SK-N-SH (cell line): ENCODE measurements at regions not wholly inside any gene's neighbourhood (a gene's known extent, or its start where the extent isn't known, plus 50 kb on each side); places are given as distances from the start of the nearest gene placed in this dataset.

Source experiments
- CTCF ChIA-PET: fragments of 300-600, 350-600 bp; formaldehyde crosslinking; extraction: SDS; loops from one replicate; lab custom pipeline; 2021; lab: Yijun Ruan, JAX
- POLR2A ChIA-PET: fragments of 350-600 bp; sonication (Branson Sonifier 250); formaldehyde crosslinking; extraction: SDS; loops from one replicate; lab custom pipeline; 2020; ENCODE audit warnings: antibody characterized with exemption, inconsistent platforms; lab: Yijun Ruan, JAX
- DNase-seq: peaks from one replicate; pipeline ENCODE4 v3.0.0; 2012
- H2AFZ ChIP-seq: fragments of 200-600 bp; sonication (generic); 2 replicates; pipeline ENCODE4 v1.8.1; 2016; ENCODE audit warnings: antibody characterized with exemption, mild to moderate bottlenecking, low read depth
- H3F3A ChIP-seq: fragments of 200-600 bp; sonication (generic); replicated peaks from 2 replicates; pipeline ENCODE3; 2016; ENCODE audit warnings: antibody characterized with exemption, mild to moderate bottlenecking; ENCODE audit not compliant: insufficient read depth
- H3K27ac ChIP-seq, 2 experiments: fragments of 200-500 bp in 1 of 2; fragments of 200-600 bp in 1 of 2; sonication (Bioruptor generic) in 1 of 2; sonication (generic), shearing (Covaris generic) in 1 of 2; 2 replicates each; pipeline versions ENCODE4 v1.5.1 to v1.6.1; 2014 to 2016; ENCODE audit warnings: low read depth in 2 of 2, inconsistent platforms in 1 of 2, low read length in 1 of 2, mild to moderate bottlenecking in 1 of 2, mixed read lengths in 1 of 2
- H3K27me3 ChIP-seq: fragments of 200-600 bp; sonication (generic), shearing (Covaris generic); 2 replicates; pipeline ENCODE4 v1.6.1; 2016; ENCODE audit warnings: mixed run types; ENCODE audit not compliant: insufficient read depth
- H3K36me3 ChIP-seq, 2 experiments: fragments of 200-500 bp in 1 of 2; fragments of 200-600 bp in 1 of 2; sonication (Bioruptor generic) in 1 of 2; sonication (generic) in 1 of 2; replicated peaks in 1 of 2; 2 replicates each; pipeline versions ENCODE3 to v1.5.1; 2014 to 2016; ENCODE audit warnings: low read length in 1 of 2, mild to moderate bottlenecking in 1 of 2; ENCODE audit not compliant: insufficient read depth in 2 of 2, control insufficient read depth in 1 of 2
- H3K4me1 ChIP-seq, 2 experiments: fragments of 200-500 bp in 1 of 2; fragments of 200-600 bp in 1 of 2; sonication (Bioruptor generic) in 1 of 2; sonication (generic), shearing (Covaris generic) in 1 of 2; 2 replicates each; pipeline versions ENCODE4 v1.5.1 to v1.6.1; 2014 to 2016; ENCODE audit warnings: low read depth in 1 of 2, low read length in 1 of 2, mixed run types in 1 of 2; ENCODE audit not compliant: insufficient read depth in 2 of 2, control insufficient read depth in 1 of 2
- H3K4me2 ChIP-seq: fragments of 200-600 bp; sonication (generic), shearing (Covaris generic); 2 replicates; pipeline ENCODE4 v1.6.1; 2017; ENCODE audit warnings: mixed run types
- H3K4me3 ChIP-seq, 2 experiments: fragments of 200-500 bp in 1 of 2; fragments of 200-600 bp in 1 of 2; sonication (Bioruptor generic) in 1 of 2; sonication (generic), shearing (Covaris generic) in 1 of 2; 2 replicates each; pipeline versions ENCODE4 v1.5.1 to v1.8.1; 2014 to 2016; ENCODE audit warnings: low read depth in 2 of 2, inconsistent platforms in 1 of 2, low read length in 1 of 2, mild to moderate bottlenecking in 1 of 2, mixed read lengths in 1 of 2, moderate library complexity in 1 of 2
- H3K79me2 ChIP-seq: fragments of 200-600 bp; sonication (generic); 2 replicates; pipeline ENCODE4 v1.8.1; 2017; ENCODE audit warnings: mild to moderate bottlenecking; ENCODE audit not compliant: insufficient read depth
- H3K9ac ChIP-seq: fragments of 200-600 bp; sonication (generic); 2 replicates; pipeline ENCODE4 v1.6.1; 2017; ENCODE audit warnings: mixed run types
- H3K9me2 ChIP-seq: fragments of 200-600 bp; sonication (generic); 2 replicates; pipeline ENCODE4 v1.6.1; 2017; ENCODE audit warnings: mixed run types
- H3K9me3 ChIP-seq: fragments of 200-600 bp; sonication (generic); 2 replicates; pipeline ENCODE4 v1.6.1; 2017; ENCODE audit warnings: mixed run types, mild to moderate bottlenecking, moderate library complexity
- H4K20me1 ChIP-seq: fragments of 200-600 bp; sonication (generic); 2 replicates; pipeline ENCODE4 v1.6.1; 2017; ENCODE audit warnings: mild to moderate bottlenecking, mixed run types; ENCODE audit not compliant: insufficient read depth
- CHD2 ChIP-seq: fragments of 150-350 bp; IDR thresholded peaks from 2 replicates; pipeline ENCODE4 v1.6.1; 2018; ENCODE audit warnings: low read length; ENCODE audit not compliant: partially characterized antibody
- CTCF ChIP-seq: fragments of 200-600 bp; sonication (generic); IDR thresholded peaks from 2 replicates; pipeline ENCODE4 v1.6.1; 2017; ENCODE audit warnings: antibody characterized with exemption, mild to moderate bottlenecking, moderate library complexity
- ELF1 ChIP-seq: IDR thresholded peaks from 2 replicates; pipeline ENCODE4 v1.4.0; 2012
- EP300 ChIP-seq, 2 experiments: IDR thresholded peaks; 2 replicates each; pipeline versions ENCODE4 v1.4.0 to v1.6.1; 2012; ENCODE audit warnings: borderline replicate concordance in 1 of 2, low read depth in 1 of 2, low read length in 1 of 2
- FOSL2 ChIP-seq: IDR thresholded peaks from 2 replicates; pipeline ENCODE4 v1.4.0; 2012; ENCODE audit warnings: low read depth, mild to moderate bottlenecking, moderate library complexity, borderline replicate concordance
- FOXJ3 ChIP-seq: sonication (generic); formaldehyde crosslinking; IDR thresholded peaks from 2 replicates; pipeline ENCODE4 v1.5.1; 2020; ENCODE audit warnings: mild to moderate bottlenecking, missing genetic modification reagents
- GATA2 ChIP-seq: sonication (generic); formaldehyde crosslinking; IDR thresholded peaks from 2 replicates; pipeline ENCODE4 v1.5.0; 2020; ENCODE audit warnings: mild to moderate bottlenecking, missing genetic modification reagents
- JUND ChIP-seq: IDR thresholded peaks from 2 replicates; pipeline ENCODE4 v1.4.0; 2012
- MAX ChIP-seq: IDR thresholded peaks from 2 replicates; pipeline ENCODE4 v1.4.0; 2012; ENCODE audit warnings: low read depth
- MXI1 ChIP-seq: IDR thresholded peaks from 2 replicates; pipeline ENCODE4 v1.6.1; 2012; ENCODE audit warnings: mild to moderate bottlenecking, low read depth, low read length, improper control_type of control experiment
- NFIC ChIP-seq: IDR thresholded peaks from 2 replicates; pipeline ENCODE4 v1.4.0; 2012; ENCODE audit warnings: borderline replicate concordance
- PBX3 ChIP-seq: IDR thresholded peaks from 2 replicates; pipeline ENCODE4; 2012
- RAD21 ChIP-seq: IDR thresholded peaks from 2 replicates; pipeline ENCODE4 v1.6.1; 2012; ENCODE audit warnings: mild to moderate bottlenecking, low read length
- RCOR1 ChIP-seq: fragments of 150-350 bp; IDR thresholded peaks from 2 replicates; pipeline ENCODE4 v1.6.1; 2017; ENCODE audit warnings: antibody characterized with exemption, low read length
- RFX5 ChIP-seq: IDR thresholded peaks from 2 replicates; pipeline ENCODE4 v1.6.1; 2012; ENCODE audit warnings: mild to moderate bottlenecking, improper control_type of control experiment, low read length
- SIN3A ChIP-seq: IDR thresholded peaks from 2 replicates; pipeline ENCODE4 v1.6.1; 2012; ENCODE audit warnings: low read depth, mild to moderate bottlenecking, low read length, moderate library complexity, borderline replicate concordance
- TAF1 ChIP-seq: IDR thresholded peaks from 2 replicates; pipeline ENCODE4 v1.6.1; 2012; ENCODE audit warnings: low read depth, mild to moderate bottlenecking, low read length, moderate library complexity, borderline replicate concordance
- WGBS: methylation state at CpG from one replicate; pipeline ENCODE4 v1.1.6; 2017; ENCODE audit warnings: low lambda C conversion rate; 5-methylcytosine and 5-hydroxymethylcytosine counted together

- H3K4me3 ChIP-seq, result no peak overlapping the region
- ChIA-PET CTCF (no interaction called here), POLR2A (no interaction called here)
- no peaks in the 10 kb centered on the region for H4K20me1 ChIP-seq
- H3K9ac ChIP-seq, result no peak overlapping the region
- H3K79me2 ChIP-seq, result no peaks in the 10 kb centered on the region
- H3K9me2 ChIP-seq, result no peaks in the 10 kb centered on the region
- H2AFZ ChIP-seq, result no peak overlapping the region
- no peaks in the 10 kb centered on the region for H3K4me1 ChIP-seq
- no peaks in the 10 kb centered on the region for H3F3A ChIP-seq
- H3K4me2 ChIP-seq, result no peak overlapping the region
- no peaks in the 10 kb centered on the region for H3K36me3 ChIP-seq
- no peak overlapping the region for H3K27ac ChIP-seq
- no peaks in the 10 kb centered on the region for H3K27me3 ChIP-seq
- TF ChIP-seq RFX5, result no peak
- TF ChIP-seq PBX3, result no peak
- no peak for TF ChIP-seq GATA2
- TF ChIP-seq FOSL2, result no peak
- TF ChIP-seq CTCF, result no peak
- no peak for TF ChIP-seq RCOR1
- TF ChIP-seq CHD2, result no peak
- no peak for TF ChIP-seq NFIC
- TF ChIP-seq EP300 (IDR thresholded peaks at IDR 0.05; ENCODE audit: borderline replicate concordance in 1 of 2, low read depth in 1 of 2, low read length in 1 of 2), result no peak
- no peak for TF ChIP-seq ELF1
- no peak for TF ChIP-seq TAF1
- no peak for TF ChIP-seq FOXJ3 (CRISPR knock-in tag)
- TF ChIP-seq SIN3A, result no peak
- no peak for TF ChIP-seq MAX
- TF ChIP-seq RAD21, result no peak
- TF ChIP-seq MXI1, result no peak
- TF ChIP-seq, all 33 proteins: peak for 0
- 29% methylated on average over 5 of the region's 5 CpGs for whole genome bisulfite sequencing
- H3K9me3 ChIP-seq, result no peaks in the 10 kb centered on the region
- no peak for DNase-seq
These were observed 338.4 kb upstream of the TMPRSS15 start for GRCh38 chr21:18741954-18742353.

- no peak overlapping the region for H2AFZ ChIP-seq
- CTCF ChIA-PET, result no interaction called here
- H3K9me3 ChIP-seq, result no peaks in the 10 kb centered on the region
- no peaks in the 10 kb centered on the region for H3K27me3 ChIP-seq
- H3K9ac ChIP-seq, result no peak overlapping the region
- no peaks in the 10 kb centered on the region for H3K9me2 ChIP-seq
- POLR2A ChIA-PET, result no interaction called here
- H3K79me2 ChIP-seq, result no peaks in the 10 kb centered on the region
- DNase-seq, result no peak
- H3K4me2 ChIP-seq, result no peak overlapping the region
- TF ChIP-seq RAD21 (no peak), JUND (no peak), PBX3 (no peak), GATA2 (no peak), FOXJ3 (CRISPR knock-in tag) (no peak)
- TF ChIP-seq, all 33 proteins: peak for 0
- no peak overlapping the region for H3K27ac ChIP-seq
- no peak overlapping the region for H3K4me3 ChIP-seq
- no peaks in the 10 kb centered on the region for H3K36me3 ChIP-seq
- H4K20me1 ChIP-seq, result no peaks in the 10 kb centered on the region
- no peaks in the 10 kb centered on the region for H3F3A ChIP-seq
- 3% methylated on average over 1 of the region's 1 CpG for WGBS
- H3K4me1 ChIP-seq, result no peaks in the 10 kb centered on the region
These were observed 339.9 kb upstream of the TMPRSS15 start for GRCh38 chr21:18743531-18743930.
